Ectodermal cell (in vitro differentiated cells): ENCODE measurements at regions not wholly inside any gene's neighbourhood (a gene's known extent, or its start where the extent isn't known, plus 50 kb on each side); places are given as distances from the start of the nearest gene placed in this dataset.

ENCODE experiments used
- H3K27ac ChIP-seq: 2 replicates; pipeline ENCODE4 v1.7.0; 2013; ENCODE audit warnings: mild to moderate bottlenecking, low read depth, low read length; ENCODE audit not compliant: insufficient read depth, poor library complexity, severe bottlenecking
- H3K27me3 ChIP-seq: 2 replicates; pipeline ENCODE4 v1.7.0; 2013; ENCODE audit warnings: mild to moderate bottlenecking, low read length; ENCODE audit not compliant: insufficient read depth, control insufficient read depth, poor library complexity, severe bottlenecking
- H3K36me3 ChIP-seq: one replicate; pipeline ENCODE4 v1.7.0; 2013; ENCODE audit warnings: low read length; ENCODE audit not compliant: control insufficient read depth, insufficient read depth
- H3K4me1 ChIP-seq: one replicate; pipeline ENCODE4 v1.7.0; 2013; ENCODE audit warnings: low read length; ENCODE audit not compliant: control insufficient read depth, insufficient read depth
- H3K4me3 ChIP-seq: 2 replicates; pipeline ENCODE4 v1.7.0; 2013; ENCODE audit warnings: low read depth, low read length, control low read depth; ENCODE audit not compliant: insufficient read depth
- H3K9me3 ChIP-seq: 2 replicates; pipeline ENCODE4 v1.7.0; 2013; ENCODE audit warnings: mild to moderate bottlenecking, low read length, moderate library complexity; ENCODE audit not compliant: control insufficient read depth
- WGBS, 2 experiments: methylation state at CpG; one replicate each; pipeline ENCODE4 v1.1.7; 2013; ENCODE audit warnings: missing lambda C conversion rate in 2 of 2; 5-methylcytosine and 5-hydroxymethylcytosine counted together

DNA sequence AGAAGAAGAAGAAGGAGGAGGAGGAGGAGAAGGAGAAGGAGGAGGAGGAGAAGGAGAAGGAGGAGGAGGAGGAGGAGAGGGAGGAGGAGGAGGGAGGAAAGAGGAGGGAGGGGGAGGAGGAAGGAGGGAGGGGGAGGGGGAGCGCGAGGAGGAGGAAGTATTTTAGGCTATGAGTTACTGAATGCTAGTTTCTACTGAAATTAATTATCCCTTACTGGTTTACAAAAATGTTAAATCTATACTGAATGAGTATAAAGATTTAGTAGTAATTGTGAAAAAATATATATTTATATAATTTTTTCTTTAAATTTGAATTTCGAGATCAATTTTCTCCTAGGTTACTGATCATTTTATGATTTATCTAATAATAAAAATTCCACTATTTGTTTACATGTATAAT is 1769.0 kb upstream of the NUDT12 start:
- no peak overlapping the region for H3K4me3 ChIP-seq
- no peak overlapping the region for H3K27ac ChIP-seq
- no peaks in the 10 kb centered on the region for H3K9me3 ChIP-seq
- no peaks in the 10 kb centered on the region for H3K4me1 ChIP-seq
- H3K27me3 ChIP-seq, result no peaks in the 10 kb centered on the region
- no peaks in the 10 kb centered on the region for H3K36me3 ChIP-seq
- WGBS, 2 experiments, result no CpG with 5 or more reads among the region's 3 CpGs

DNA sequence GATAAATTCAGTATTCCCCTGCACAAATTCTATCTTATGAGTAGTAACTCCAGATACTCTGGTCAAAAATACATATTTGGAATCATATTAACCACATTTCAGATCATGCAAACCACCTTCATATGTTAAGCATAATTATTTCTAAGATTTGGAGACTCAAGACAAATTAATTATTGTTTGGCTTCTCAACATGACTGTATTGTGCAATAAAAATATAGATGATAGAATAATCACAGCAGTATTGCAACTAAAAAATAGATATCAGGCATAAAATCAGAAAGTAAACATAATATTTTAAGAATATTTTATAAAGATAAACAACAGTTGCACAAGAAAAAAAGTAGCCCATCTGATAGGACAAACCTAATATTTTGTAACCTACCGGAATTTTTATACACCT is 1767.6 kb upstream of the NUDT12 start:
- 89 to 100% methylated on average over 1 of the region's 1 CpG for WGBS, 2 experiments
- no peaks in the 10 kb centered on the region for H3K27me3 ChIP-seq
- no peak overlapping the region for H3K4me3 ChIP-seq
- H3K4me1 ChIP-seq, result no peaks in the 10 kb centered on the region
- no peaks in the 10 kb centered on the region for H3K9me3 ChIP-seq
- H3K27ac ChIP-seq, result no peak overlapping the region
- no peaks in the 10 kb centered on the region for H3K36me3 ChIP-seq

DNA sequence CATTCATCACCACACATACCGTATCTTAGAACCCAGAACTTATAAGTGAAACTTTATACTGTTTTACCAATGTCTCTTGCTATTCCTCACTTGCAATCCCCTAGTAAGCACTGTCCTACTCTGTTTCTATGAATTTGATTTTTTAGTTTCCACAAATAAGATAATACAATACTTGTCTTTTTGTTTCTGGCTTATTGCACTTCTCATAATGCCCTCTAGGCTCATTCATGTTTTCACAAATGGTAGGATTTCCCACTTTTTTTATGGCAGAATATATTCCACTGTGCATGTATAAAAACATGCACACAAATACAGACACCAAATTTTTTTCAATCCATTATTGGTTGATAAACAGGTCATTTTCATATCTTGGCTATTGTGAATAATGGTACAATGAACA is 1742.3 kb upstream of the NUDT12 start:
- Histone ChIP-seq H3K9me3 (no peaks in the 10 kb centered on the region), H3K4me1 (no peaks in the 10 kb centered on the region), H3K4me3 (no peak overlapping the region), H3K36me3 (no peaks in the 10 kb centered on the region), H3K27ac (no peak overlapping the region), H3K27me3 (no peaks in the 10 kb centered on the region)
- 95 to 100% methylated on average over 1 of the region's 1 CpG for WGBS, 2 experiments

DNA sequence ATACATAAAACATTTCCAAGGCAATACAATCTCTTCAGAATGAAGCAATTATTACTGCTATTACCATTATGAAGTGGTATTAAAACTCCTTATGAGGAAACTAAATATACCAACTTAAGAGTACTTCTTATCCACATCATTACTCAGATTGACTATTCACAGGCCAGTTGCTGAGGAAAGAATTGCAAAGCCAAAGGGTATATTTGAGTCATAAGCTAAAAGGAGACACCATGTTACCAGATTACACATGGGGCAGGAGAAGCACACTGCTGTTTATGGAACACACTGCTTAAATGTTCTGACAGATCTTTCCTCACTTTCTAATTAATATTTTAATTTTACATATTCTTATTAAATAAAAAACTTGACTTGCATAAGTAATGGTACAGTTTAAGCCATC is 1726.4 kb upstream of the NUDT12 start:
- Histone ChIP-seq H3K9me3 (no peaks in the 10 kb centered on the region), H3K36me3 (no peaks in the 10 kb centered on the region), H3K4me3 (no peak overlapping the region), H3K27ac (no peak overlapping the region), H3K27me3 (no peaks in the 10 kb centered on the region), H3K4me1 (no peaks in the 10 kb centered on the region)

DNA sequence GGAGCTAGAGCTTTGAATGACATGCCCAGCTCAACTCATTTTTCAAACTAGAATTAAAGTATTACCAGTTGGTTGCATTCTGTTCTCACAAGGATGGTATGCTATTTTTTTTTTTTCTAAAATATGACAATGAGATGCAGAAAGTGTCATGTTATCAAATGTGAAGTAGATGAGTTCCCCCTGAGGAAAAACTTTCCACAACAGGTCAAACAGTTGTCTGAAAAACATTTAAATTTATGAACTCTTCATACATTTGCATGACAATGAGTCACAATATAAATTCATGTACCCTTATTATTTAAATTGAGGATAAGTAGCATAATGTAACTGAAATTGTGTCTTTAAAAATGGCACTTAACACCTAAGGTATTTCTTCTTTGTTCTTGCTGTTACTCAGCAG is 1720.5 kb upstream of the NUDT12 start:
- Histone ChIP-seq H3K9me3 (no peaks in the 10 kb centered on the region), H3K27ac (no peak overlapping the region), H3K4me3 (no peak overlapping the region), H3K36me3 (no peaks in the 10 kb centered on the region), H3K4me1 (no peaks in the 10 kb centered on the region), H3K27me3 (no peaks in the 10 kb centered on the region)

DNA sequence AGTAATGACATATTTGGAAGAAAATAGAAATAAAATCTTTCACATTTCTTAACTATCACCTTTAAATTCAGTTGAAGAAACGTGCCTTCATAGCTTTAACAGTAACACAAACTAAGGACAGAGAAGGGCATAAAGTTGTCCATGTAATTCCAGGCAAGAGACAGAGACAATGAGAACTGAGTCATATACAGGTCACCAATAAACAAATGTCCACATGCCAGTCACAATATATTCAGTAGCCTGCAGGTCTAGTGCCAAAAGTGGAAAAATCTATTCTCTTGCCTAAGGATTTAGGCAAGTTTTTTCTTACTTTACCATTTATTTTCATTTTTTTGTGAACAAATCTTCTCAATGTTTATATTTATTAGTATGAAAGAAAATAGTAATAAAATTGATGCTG is 1711.5 kb upstream of the NUDT12 start:
- no peaks in the 10 kb centered on the region for H3K9me3 ChIP-seq
- H3K36me3 ChIP-seq, result no peaks in the 10 kb centered on the region
- no peak overlapping the region for H3K27ac ChIP-seq
- H3K4me1 ChIP-seq, result no peaks in the 10 kb centered on the region
- H3K4me3 ChIP-seq, result no peak overlapping the region
- no peaks in the 10 kb centered on the region for H3K27me3 ChIP-seq
- WGBS, 2 experiments, result 78 to 94% methylated on average over 1 of the region's 1 CpG

DNA sequence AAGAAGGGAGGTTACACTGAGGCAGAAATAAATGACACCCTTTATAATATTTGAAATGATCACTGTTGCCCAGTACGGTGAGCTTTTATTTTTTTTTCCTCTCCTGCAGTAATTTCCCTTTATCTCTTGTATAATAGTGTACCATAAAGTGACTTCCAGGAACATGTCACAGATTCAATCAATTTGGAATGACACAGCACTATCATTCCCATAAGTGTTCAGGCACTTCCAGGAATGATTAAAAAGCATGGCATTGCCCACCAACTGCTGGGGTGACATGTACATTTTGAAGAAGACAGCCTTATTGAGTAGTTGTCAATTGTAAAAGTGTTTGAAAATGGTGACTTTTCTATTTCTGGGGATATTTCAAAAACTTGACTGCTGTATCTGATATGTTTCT is 1700.9 kb upstream of the NUDT12 start:
- no peaks in the 10 kb centered on the region for H3K36me3 ChIP-seq
- no peaks in the 10 kb centered on the region for H3K9me3 ChIP-seq
- H3K27ac ChIP-seq, result no peak overlapping the region
- H3K4me1 ChIP-seq, result no peaks in the 10 kb centered on the region
- no peak overlapping the region for H3K4me3 ChIP-seq
- no peaks in the 10 kb centered on the region for H3K27me3 ChIP-seq
- WGBS, 2 experiments, result 90% methylated on average over 1 of the region's 1 CpG; no CpG with 5 or more reads in 1 of the 2 experiments

DNA sequence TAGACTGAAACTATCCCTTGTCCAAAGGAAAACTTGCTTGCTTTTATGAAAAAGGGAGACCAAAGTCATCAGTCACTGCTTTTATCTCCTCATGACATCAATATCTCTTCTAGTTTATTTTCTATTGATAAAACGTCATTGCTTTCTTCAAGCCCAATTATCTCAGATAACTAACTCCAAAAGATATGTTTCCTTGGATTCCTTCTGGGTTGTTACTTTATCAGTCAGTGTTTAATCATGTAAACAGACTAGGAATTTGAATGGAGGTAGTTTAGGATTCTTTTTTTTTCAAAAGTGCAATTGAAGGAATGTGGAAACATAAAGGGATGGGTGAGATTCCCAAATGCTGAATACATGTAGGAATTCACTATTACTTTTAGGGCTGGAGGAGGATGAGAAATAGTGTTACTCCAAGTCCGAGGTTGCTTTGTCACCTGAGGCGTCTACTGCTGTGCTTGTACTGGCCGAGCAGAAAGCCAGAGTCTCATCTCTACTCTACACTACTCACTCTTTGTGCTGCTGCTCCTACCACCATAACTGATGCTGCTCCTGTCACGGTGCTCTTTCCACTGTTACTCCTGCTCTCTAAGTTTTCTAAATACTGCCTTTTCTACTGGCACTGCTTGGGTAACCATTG is 1697.1 kb upstream of the NUDT12 start:
- 91 to 96% methylated on average over 5 of the region's 5 CpGs for WGBS, 2 experiments
- Histone ChIP-seq H3K4me1 (no peaks in the 10 kb centered on the region), H3K27ac (no peak overlapping the region), H3K4me3 (no peak overlapping the region), H3K36me3 (no peaks in the 10 kb centered on the region), H3K27me3 (no peaks in the 10 kb centered on the region), H3K9me3 (no peaks in the 10 kb centered on the region)

DNA sequence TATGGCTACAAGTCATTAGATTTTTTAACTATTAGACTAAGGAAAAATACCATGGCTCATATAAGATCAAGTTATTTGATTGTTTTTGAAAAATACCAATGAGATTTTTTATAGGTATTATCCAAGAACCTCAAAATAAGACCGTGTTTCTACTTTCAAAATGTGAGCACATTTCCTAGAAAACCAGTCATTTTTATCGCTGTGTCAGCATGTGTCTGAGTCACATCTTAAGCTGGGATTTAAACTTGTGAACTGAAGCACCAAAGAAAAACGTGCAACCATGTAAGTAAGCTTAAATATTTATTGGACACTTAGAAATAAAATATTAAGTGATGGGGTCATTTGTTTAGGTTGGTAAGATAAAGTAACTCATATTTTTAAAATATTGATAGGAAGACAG is 1676.0 kb upstream of the NUDT12 start:
- WGBS, 2 experiments, result 82 to 96% methylated on average over 2 to 3 of the region's 3 CpGs
- Histone ChIP-seq H3K27ac (no peak overlapping the region), H3K36me3 (no peaks in the 10 kb centered on the region), H3K4me1 (no peaks in the 10 kb centered on the region), H3K27me3 (no peaks in the 10 kb centered on the region), H3K4me3 (no peak overlapping the region), H3K9me3 (no peaks in the 10 kb centered on the region)

DNA sequence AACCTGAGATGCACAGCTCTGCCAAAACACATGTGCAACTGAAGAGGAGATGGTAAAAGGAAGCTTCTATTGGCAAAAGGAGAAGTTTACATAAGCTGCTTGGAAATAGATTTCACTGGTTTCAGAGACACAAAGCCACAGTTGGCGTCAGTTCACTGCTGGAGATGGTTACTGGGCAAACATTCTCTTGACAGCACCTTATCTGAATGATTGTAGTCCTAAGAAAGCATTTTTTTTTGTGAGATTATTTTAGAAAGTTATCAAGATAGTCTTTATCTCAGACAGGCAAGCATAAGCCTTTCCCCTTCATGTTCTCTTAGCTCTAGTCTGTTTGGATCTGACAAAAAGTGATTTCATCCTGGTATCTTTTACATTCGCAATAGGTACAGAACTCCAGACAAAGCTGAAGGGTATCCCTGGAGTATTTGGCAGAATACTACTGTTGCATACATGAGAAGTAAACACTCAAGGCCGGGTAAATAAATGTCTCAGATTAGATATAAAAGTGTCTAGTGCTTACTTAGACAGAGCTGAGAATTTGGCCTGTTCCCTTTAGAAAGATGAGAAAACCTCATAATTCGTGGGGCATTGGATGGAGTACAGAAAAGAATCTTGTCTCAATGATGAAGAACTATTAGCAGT is 1668.0 kb upstream of the NUDT12 start:
- no peaks in the 10 kb centered on the region for H3K36me3 ChIP-seq
- H3K27me3 ChIP-seq, result no peaks in the 10 kb centered on the region
- H3K9me3 ChIP-seq, result no peaks in the 10 kb centered on the region
- no peak overlapping the region for H3K27ac ChIP-seq
- H3K4me1 ChIP-seq, result no peaks in the 10 kb centered on the region
- WGBS, 2 experiments, result 84 to 89% methylated on average over 4 of the region's 4 CpGs
- no peak overlapping the region for H3K4me3 ChIP-seq

DNA sequence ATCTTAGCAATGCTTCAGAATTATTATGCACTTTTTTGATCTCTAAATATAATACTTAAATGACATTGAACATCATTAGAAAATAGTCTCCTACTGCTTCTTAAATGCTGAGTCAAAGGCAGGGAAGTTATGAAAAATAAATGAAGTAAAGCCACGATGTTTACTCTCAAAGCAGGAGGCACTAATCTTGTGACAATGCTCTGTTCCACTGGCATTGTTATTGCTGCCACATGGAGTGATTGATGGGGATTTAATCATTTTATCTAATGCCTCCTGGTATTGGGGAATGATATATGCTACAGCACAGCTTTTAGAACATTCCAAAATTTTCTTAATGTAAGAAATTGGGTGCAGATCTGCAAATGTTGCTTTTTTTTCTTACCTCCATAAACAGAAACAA is 1655.4 kb upstream of the NUDT12 start:
- WGBS, 2 experiments, result 35 to 73% methylated on average over 1 of the region's 1 CpG
- no peaks in the 10 kb centered on the region for H3K4me1 ChIP-seq

More for the DNA sequence above, 1655.4 kb upstream of the NUDT12 start:
- Histone ChIP-seq H3K9me3 (no peaks in the 10 kb centered on the region), H3K27ac (no peak overlapping the region), H3K4me3 (no peak overlapping the region), H3K36me3 (no peaks in the 10 kb centered on the region), H3K27me3 (no peaks in the 10 kb centered on the region)
